ENCODE measurements at regions not wholly inside any gene's neighbourhood (a gene's known extent, or its start where the extent isn't known, plus 50 kb on each side); places are given as distances from the start of the nearest gene placed in this dataset.

DNA sequence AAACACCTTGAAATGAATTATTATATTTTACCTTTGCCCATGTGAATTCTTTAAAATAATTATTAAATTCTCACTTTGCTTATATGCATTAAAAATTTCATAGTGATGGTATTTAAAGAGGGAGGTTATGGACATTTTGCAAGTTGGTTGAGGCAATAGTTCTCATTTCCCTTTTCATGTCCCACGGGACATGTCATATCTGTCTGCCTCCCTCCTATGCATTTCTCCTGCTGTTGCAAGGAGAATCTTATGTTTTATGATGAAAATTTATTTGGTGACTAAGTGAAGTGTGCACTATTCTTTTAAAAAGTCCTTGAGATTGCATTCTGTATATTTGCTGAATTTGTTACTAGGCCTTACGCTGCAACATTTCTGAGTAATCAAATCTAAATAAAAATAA is 67.2 kb downstream of the UTRN start:
- TF ChIP-seq YY1 (IDR thresholded peaks at IDR 0.05; ENCODE audit: insufficient read depth, insufficient read length) (no peak), ZNF274 (IDR thresholded peaks at IDR 0.05; ENCODE audit: low read depth, low read length) (no peak), SUZ12 (IDR thresholded peaks at IDR 0.05; ENCODE audit: extremely low read depth, insufficient read depth, insufficient read length) (no peak)

Data from NT2/D1 (cell line).